SK-N-SH (cell line): ENCODE measurements at regions not wholly inside any gene's neighbourhood (a gene's known extent, or its start where the extent isn't known, plus 50 kb on each side); places are given as distances from the start of the nearest gene placed in this dataset.

Experiments
- CTCF ChIA-PET: fragments of 300-600, 350-600 bp; formaldehyde crosslinking; extraction: SDS; loops from one replicate; lab custom pipeline; 2021; lab: Yijun Ruan, JAX
- POLR2A ChIA-PET: fragments of 350-600 bp; sonication (Branson Sonifier 250); formaldehyde crosslinking; extraction: SDS; loops from one replicate; lab custom pipeline; 2020; ENCODE audit warnings: antibody characterized with exemption, inconsistent platforms; lab: Yijun Ruan, JAX
- DNase-seq: peaks from one replicate; pipeline ENCODE4 v3.0.0; 2012
- H2AFZ ChIP-seq: fragments of 200-600 bp; sonication (generic); 2 replicates; pipeline ENCODE4 v1.8.1; 2016; ENCODE audit warnings: antibody characterized with exemption, mild to moderate bottlenecking, low read depth
- H3F3A ChIP-seq: fragments of 200-600 bp; sonication (generic); replicated peaks from 2 replicates; pipeline ENCODE3; 2016; ENCODE audit warnings: antibody characterized with exemption, mild to moderate bottlenecking; ENCODE audit not compliant: insufficient read depth
- H3K27ac ChIP-seq, 2 experiments: fragments of 200-500 bp in 1 of 2; fragments of 200-600 bp in 1 of 2; sonication (Bioruptor generic) in 1 of 2; sonication (generic), shearing (Covaris generic) in 1 of 2; 2 replicates each; pipeline versions ENCODE4 v1.5.1 to v1.6.1; 2014 to 2016; ENCODE audit warnings: low read depth in 2 of 2, inconsistent platforms in 1 of 2, low read length in 1 of 2, mild to moderate bottlenecking in 1 of 2, mixed read lengths in 1 of 2
- H3K27me3 ChIP-seq: fragments of 200-600 bp; sonication (generic), shearing (Covaris generic); 2 replicates; pipeline ENCODE4 v1.6.1; 2016; ENCODE audit warnings: mixed run types; ENCODE audit not compliant: insufficient read depth
- H3K36me3 ChIP-seq, 2 experiments: fragments of 200-500 bp in 1 of 2; fragments of 200-600 bp in 1 of 2; sonication (Bioruptor generic) in 1 of 2; sonication (generic) in 1 of 2; replicated peaks in 1 of 2; 2 replicates each; pipeline versions ENCODE3 to v1.5.1; 2014 to 2016; ENCODE audit warnings: low read length in 1 of 2, mild to moderate bottlenecking in 1 of 2; ENCODE audit not compliant: insufficient read depth in 2 of 2, control insufficient read depth in 1 of 2
- H3K4me1 ChIP-seq, 2 experiments: fragments of 200-500 bp in 1 of 2; fragments of 200-600 bp in 1 of 2; sonication (Bioruptor generic) in 1 of 2; sonication (generic), shearing (Covaris generic) in 1 of 2; 2 replicates each; pipeline versions ENCODE4 v1.5.1 to v1.6.1; 2014 to 2016; ENCODE audit warnings: low read depth in 1 of 2, low read length in 1 of 2, mixed run types in 1 of 2; ENCODE audit not compliant: insufficient read depth in 2 of 2, control insufficient read depth in 1 of 2
- H3K4me2 ChIP-seq: fragments of 200-600 bp; sonication (generic), shearing (Covaris generic); 2 replicates; pipeline ENCODE4 v1.6.1; 2017; ENCODE audit warnings: mixed run types
- H3K4me3 ChIP-seq, 2 experiments: fragments of 200-500 bp in 1 of 2; fragments of 200-600 bp in 1 of 2; sonication (Bioruptor generic) in 1 of 2; sonication (generic), shearing (Covaris generic) in 1 of 2; 2 replicates each; pipeline versions ENCODE4 v1.5.1 to v1.8.1; 2014 to 2016; ENCODE audit warnings: low read depth in 2 of 2, inconsistent platforms in 1 of 2, low read length in 1 of 2, mild to moderate bottlenecking in 1 of 2, mixed read lengths in 1 of 2, moderate library complexity in 1 of 2
- H3K79me2 ChIP-seq: fragments of 200-600 bp; sonication (generic); 2 replicates; pipeline ENCODE4 v1.8.1; 2017; ENCODE audit warnings: mild to moderate bottlenecking; ENCODE audit not compliant: insufficient read depth
- H3K9ac ChIP-seq: fragments of 200-600 bp; sonication (generic); 2 replicates; pipeline ENCODE4 v1.6.1; 2017; ENCODE audit warnings: mixed run types
- H3K9me2 ChIP-seq: fragments of 200-600 bp; sonication (generic); 2 replicates; pipeline ENCODE4 v1.6.1; 2017; ENCODE audit warnings: mixed run types
- H3K9me3 ChIP-seq: fragments of 200-600 bp; sonication (generic); 2 replicates; pipeline ENCODE4 v1.6.1; 2017; ENCODE audit warnings: mixed run types, mild to moderate bottlenecking, moderate library complexity
- H4K20me1 ChIP-seq: fragments of 200-600 bp; sonication (generic); 2 replicates; pipeline ENCODE4 v1.6.1; 2017; ENCODE audit warnings: mild to moderate bottlenecking, mixed run types; ENCODE audit not compliant: insufficient read depth
- CHD2 ChIP-seq: fragments of 150-350 bp; IDR thresholded peaks from 2 replicates; pipeline ENCODE4 v1.6.1; 2018; ENCODE audit warnings: low read length; ENCODE audit not compliant: partially characterized antibody
- EP300 ChIP-seq, 2 experiments: IDR thresholded peaks; 2 replicates each; pipeline versions ENCODE4 v1.4.0 to v1.6.1; 2012; ENCODE audit warnings: borderline replicate concordance in 1 of 2, low read depth in 1 of 2, low read length in 1 of 2
- FOSL2 ChIP-seq: IDR thresholded peaks from 2 replicates; pipeline ENCODE4 v1.4.0; 2012; ENCODE audit warnings: low read depth, mild to moderate bottlenecking, moderate library complexity, borderline replicate concordance
- GABPA ChIP-seq: IDR thresholded peaks from 2 replicates; pipeline ENCODE4 v1.4.0; 2012; ENCODE audit warnings: low read depth, mild to moderate bottlenecking
- GATA2 ChIP-seq: sonication (generic); formaldehyde crosslinking; IDR thresholded peaks from 2 replicates; pipeline ENCODE4 v1.5.0; 2020; ENCODE audit warnings: mild to moderate bottlenecking, missing genetic modification reagents
- MXI1 ChIP-seq: IDR thresholded peaks from 2 replicates; pipeline ENCODE4 v1.6.1; 2012; ENCODE audit warnings: mild to moderate bottlenecking, low read depth, low read length, improper control_type of control experiment
- RFX5 ChIP-seq: IDR thresholded peaks from 2 replicates; pipeline ENCODE4 v1.6.1; 2012; ENCODE audit warnings: mild to moderate bottlenecking, improper control_type of control experiment, low read length
- SIN3A ChIP-seq: IDR thresholded peaks from 2 replicates; pipeline ENCODE4 v1.6.1; 2012; ENCODE audit warnings: low read depth, mild to moderate bottlenecking, low read length, moderate library complexity, borderline replicate concordance
- WGBS: methylation state at CpG from one replicate; pipeline ENCODE4 v1.1.6; 2017; ENCODE audit warnings: low lambda C conversion rate; 5-methylcytosine and 5-hydroxymethylcytosine counted together
- TF ChIP-seq, protein P1 (sequence below): fragments of 150-350 bp; IDR thresholded peaks from 2 replicates; pipeline ENCODE4 v1.6.1; 2017; ENCODE audit warnings: antibody characterized with exemption, low read length, low read depth, borderline replicate concordance
- TF ChIP-seq, protein P2 (sequence below): IDR thresholded peaks from 2 replicates; pipeline ENCODE4; 2012
- TF ChIP-seq, protein P3 (sequence below): IDR thresholded peaks from 2 replicates; pipeline ENCODE4 v1.4.0; 2012; ENCODE audit warnings: low read depth, borderline replicate concordance

DNA sequence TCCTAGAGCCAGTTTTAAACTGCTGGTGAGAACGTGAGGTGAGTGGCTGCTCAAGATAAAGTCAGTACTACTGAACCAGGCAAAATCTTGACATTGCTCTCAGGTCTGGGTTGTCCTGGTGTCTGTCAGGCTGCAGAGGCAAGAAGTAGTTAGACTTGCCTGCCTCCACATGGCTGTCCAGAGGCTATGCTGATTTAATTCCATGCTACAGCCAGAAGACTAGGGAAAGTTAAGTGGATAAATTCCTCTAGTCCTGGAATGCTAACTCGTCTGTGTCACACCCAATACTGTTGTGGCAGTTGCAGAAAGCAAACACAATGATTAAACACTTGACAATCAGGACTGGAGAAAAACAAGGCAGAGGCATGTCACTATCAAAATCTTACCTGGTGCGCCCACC, 118.9 kb downstream of the ACER2 start:
- Histone ChIP-seq H3K9me2 (no peaks in the 10 kb centered on the region), H3K27ac (no peak overlapping the region), H3K79me2 (no peaks in the 10 kb centered on the region), H3K4me3 (no peak overlapping the region), H3K9me3 (no peaks in the 10 kb centered on the region), H3K4me2 (no peak overlapping the region), H3K27me3 (no peaks in the 10 kb centered on the region), H3K36me3 (no peaks in the 10 kb centered on the region), H4K20me1 (no peaks in the 10 kb centered on the region), H2AFZ (no peak overlapping the region), H3K4me1 (no peaks in the 10 kb centered on the region), H3K9ac (no peak overlapping the region), H3F3A (no peaks in the 10 kb centered on the region)
- WGBS: 18% methylated on average over 3 of the region's 3 CpGs
- no peak for TF ChIP-seq CHD2
- DNase-seq: no peak
- CTCF ChIA-PET: no interaction called here
- POLR2A ChIA-PET: no interaction called here

DNA sequence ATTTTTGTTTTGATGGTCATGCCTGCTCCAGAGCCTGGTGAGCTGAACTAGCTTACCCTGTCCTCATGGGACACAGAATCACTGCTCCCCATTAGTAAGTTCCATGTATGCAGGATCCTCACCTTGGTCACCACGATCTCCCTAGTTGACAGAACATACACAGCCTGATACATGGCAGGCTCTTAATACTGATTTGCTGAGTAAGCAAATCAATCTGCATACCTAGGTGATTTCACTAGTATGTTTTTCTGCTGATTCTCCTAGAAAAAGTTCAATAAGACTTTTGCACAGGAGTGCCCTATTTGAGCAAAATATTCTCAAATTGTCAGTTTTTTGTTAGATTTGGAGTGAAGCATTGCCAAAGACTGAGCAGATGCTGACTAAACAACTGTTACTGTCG, 113.7 kb downstream of the ACER2 start:
- WGBS: 43% methylated on average over 2 of the region's 2 CpGs

More for the DNA sequence above, 113.7 kb downstream of the ACER2 start:
- Histone ChIP-seq H3K9ac (no peak overlapping the region), H2AFZ (no peak overlapping the region), H3K9me2 (no peaks in the 10 kb centered on the region), H4K20me1 (no peaks in the 10 kb centered on the region), H3K9me3 (no peaks in the 10 kb centered on the region), H3K4me3 (no peak overlapping the region), H3K79me2 (no peaks in the 10 kb centered on the region), H3K4me2 (no peak overlapping the region), H3K4me1 (no peaks in the 10 kb centered on the region), H3F3A (no peaks in the 10 kb centered on the region), H3K36me3 (no peaks in the 10 kb centered on the region), H3K27me3 (no peaks in the 10 kb centered on the region), H3K27ac (no peak overlapping the region)
- no peak for DNase-seq
- POLR2A ChIA-PET: no interaction called here
- CTCF ChIA-PET: interaction anchor here (0.6 to 0.9 kb wide), 2 partner anchors 24 to 400 kb away, joined by 3 read pairs; no protein-coding TSS in a partner anchor
- TF ChIP-seq FOSL2 (no peak), EP300 (IDR thresholded peaks at IDR 0.05; ENCODE audit: borderline replicate concordance in 1 of 2, low read depth in 1 of 2, low read length in 1 of 2) (no peak), RFX5 (no peak), GATA2 (no peak), MXI1 (no peak), GABPA (no peak), SIN3A (no peak)
- TF ChIP-seq, protein P1, sequence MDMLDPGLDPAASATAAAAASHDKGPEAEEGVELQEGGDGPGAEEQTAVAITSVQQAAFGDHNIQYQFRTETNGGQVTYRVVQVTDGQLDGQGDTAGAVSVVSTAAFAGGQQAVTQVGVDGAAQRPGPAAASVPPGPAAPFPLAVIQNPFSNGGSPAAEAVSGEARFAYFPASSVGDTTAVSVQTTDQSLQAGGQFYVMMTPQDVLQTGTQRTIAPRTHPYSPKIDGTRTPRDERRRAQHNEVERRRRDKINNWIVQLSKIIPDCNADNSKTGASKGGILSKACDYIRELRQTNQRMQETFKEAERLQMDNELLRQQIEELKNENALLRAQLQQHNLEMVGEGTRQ: no peak
- TF ChIP-seq, protein P2, sequence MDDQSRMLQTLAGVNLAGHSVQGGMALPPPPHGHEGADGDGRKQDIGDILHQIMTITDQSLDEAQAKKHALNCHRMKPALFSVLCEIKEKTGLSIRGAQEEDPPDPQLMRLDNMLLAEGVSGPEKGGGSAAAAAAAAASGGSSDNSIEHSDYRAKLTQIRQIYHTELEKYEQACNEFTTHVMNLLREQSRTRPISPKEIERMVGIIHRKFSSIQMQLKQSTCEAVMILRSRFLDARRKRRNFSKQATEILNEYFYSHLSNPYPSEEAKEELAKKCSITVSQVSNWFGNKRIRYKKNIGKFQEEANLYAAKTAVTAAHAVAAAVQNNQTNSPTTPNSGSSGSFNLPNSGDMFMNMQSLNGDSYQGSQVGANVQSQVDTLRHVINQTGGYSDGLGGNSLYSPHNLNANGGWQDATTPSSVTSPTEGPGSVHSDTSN: no peak
- TF ChIP-seq, protein P3, sequence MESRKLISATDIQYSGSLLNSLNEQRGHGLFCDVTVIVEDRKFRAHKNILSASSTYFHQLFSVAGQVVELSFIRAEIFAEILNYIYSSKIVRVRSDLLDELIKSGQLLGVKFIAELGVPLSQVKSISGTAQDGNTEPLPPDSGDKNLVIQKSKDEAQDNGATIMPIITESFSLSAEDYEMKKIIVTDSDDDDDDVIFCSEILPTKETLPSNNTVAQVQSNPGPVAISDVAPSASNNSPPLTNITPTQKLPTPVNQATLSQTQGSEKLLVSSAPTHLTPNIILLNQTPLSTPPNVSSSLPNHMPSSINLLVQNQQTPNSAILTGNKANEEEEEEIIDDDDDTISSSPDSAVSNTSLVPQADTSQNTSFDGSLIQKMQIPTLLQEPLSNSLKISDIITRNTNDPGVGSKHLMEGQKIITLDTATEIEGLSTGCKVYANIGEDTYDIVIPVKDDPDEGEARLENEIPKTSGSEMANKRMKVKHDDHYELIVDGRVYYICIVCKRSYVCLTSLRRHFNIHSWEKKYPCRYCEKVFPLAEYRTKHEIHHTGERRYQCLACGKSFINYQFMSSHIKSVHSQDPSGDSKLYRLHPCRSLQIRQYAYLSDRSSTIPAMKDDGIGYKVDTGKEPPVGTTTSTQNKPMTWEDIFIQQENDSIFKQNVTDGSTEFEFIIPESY: no peak
